Ishikawa (cell line): ENCODE measurements at regions not wholly inside any gene's neighbourhood (a gene's known extent, or its start where the extent isn't known, plus 50 kb on each side); places are given as distances from the start of the nearest gene placed in this dataset.

Experiments
- CREB1 ChIP-seq: IDR thresholded peaks from 2 replicates; pipeline ENCODE4 v1.6.1; 2012; ENCODE audit warnings: low read depth
- EP300 ChIP-seq: IDR thresholded peaks from 2 replicates; pipeline ENCODE4 v1.6.1; 2012; ENCODE audit warnings: borderline replicate concordance
- ZBTB7A ChIP-seq: IDR thresholded peaks from 2 replicates; pipeline ENCODE4 v1.6.1; 2012; ENCODE audit warnings: low read depth

DNA sequence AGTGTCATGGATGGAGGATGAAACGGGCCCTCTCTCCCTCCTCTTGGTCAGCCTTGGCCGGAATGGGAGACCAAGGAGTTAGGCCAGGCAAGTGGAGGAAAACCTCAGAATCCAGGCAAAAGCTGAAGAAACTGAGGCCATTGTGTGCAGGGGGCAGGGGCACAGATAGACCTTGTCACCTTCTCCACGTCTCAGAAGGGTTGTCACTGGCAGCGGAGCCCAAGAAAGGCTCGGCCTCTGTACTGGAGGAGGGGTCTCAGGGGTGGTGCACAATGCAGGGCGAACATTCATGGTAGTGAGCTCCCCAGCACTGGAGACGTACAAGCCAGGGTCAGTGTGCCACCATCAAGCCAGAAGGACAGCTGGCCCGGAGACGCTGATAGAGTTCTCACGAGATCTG is 139.5 kb downstream of the CPZ start:
- TF ChIP-seq EP300 (no peak), CREB1 (no peak), ZBTB7A (no peak)
